Adrenal gland (tissue), 5 donors: ENCODE measurements at regions not wholly inside any gene's neighbourhood (a gene's known extent, or its start where the extent isn't known, plus 50 kb on each side); places are given as distances from the start of the nearest gene placed in this dataset.

Experiments used
- CTCF ChIP-seq, 6 experiments: fragments of 450-650 bp in 4 of 6; fragments of 200-600 bp in 2 of 6; sonication (generic) in 1 of 6; IDR thresholded peaks; 1 replicate in 5 of 6; 2 replicates in 1 of 6; pipeline versions ENCODE4 v1.5.1 to v1.8.0; 2016 to 2021; ENCODE audit warnings: antibody characterized with exemption in 6 of 6, mild to moderate bottlenecking in 2 of 6, moderate library complexity in 1 of 6
- POLR2A ChIP-seq, 2 donors: fragments of 450-650 bp; IDR thresholded peaks; one replicate each; pipeline ENCODE4 v1.6.1; 2017; ENCODE audit warnings: antibody characterized with exemption in 2 of 2, mild to moderate bottlenecking in 2 of 2, moderate library complexity in 1 of 2
- donor health status: DM: no; HTN: no; CAD: no.

GRCh38 chr12:111254106-111254505 lies 114.8 kb downstream of the PHETA1 start:
- TF ChIP-seq POLR2A (IDR thresholded peaks at IDR 0.05) (no peak), CTCF (IDR thresholded peaks at IDR 0.05) (no peak)
